Pulmonary artery endothelial cell (primary cell): ENCODE measurements at regions not wholly inside any gene's neighbourhood (a gene's known extent, or its start where the extent isn't known, plus 50 kb on each side); places are given as distances from the start of the nearest gene placed in this dataset.

Experiments
- DNase-seq: peaks from one replicate; pipeline ENCODE4 v3.0.0-alpha.2; 2011; ENCODE audit warnings: low read depth, low spot score

- DNase-seq: no peak
Observed at GRCh38 chr1:163655565-163655964, 333.8 kb downstream of the NUF2 start.

- DNase-seq: no peak
Observed at GRCh38 chr1:163656095-163656759, 334.5 kb downstream of the NUF2 start.

- no peak for DNase-seq
Observed at GRCh38 chr1:163657719-163658118, 336.0 kb downstream of the NUF2 start.

- no peak for DNase-seq
Observed at GRCh38 chr1:163661391-163661790, 339.6 kb downstream of the NUF2 start.

GRCh38 chr1:163664671-163665335 lies 343.0 kb downstream of the NUF2 start:
- no peak for DNase-seq

- DNase-seq: no peak
Observed at GRCh38 chr1:163668472-163668871, 346.7 kb downstream of the NUF2 start.

GRCh38 chr1:163670989-163671757 lies 349.4 kb downstream of the NUF2 start:
- DNase-seq: no peak

- no peak for DNase-seq
Observed at GRCh38 chr1:163672976-163673758, 351.4 kb downstream of the NUF2 start.

- no peak for DNase-seq
Observed at GRCh38 chr1:163673759-163674151, 352.0 kb downstream of the NUF2 start.

GRCh38 chr1:163674236-163674635 lies 352.5 kb downstream of the NUF2 start:
- no peak for DNase-seq

- no peak for DNase-seq
Observed at GRCh38 chr1:163684785-163685184, 363.0 kb downstream of the NUF2 start.

- no peak for DNase-seq
Observed at GRCh38 chr1:163692266-163692665, 370.5 kb downstream of the NUF2 start.

GRCh38 chr1:163697137-163697536 lies 375.4 kb downstream of the NUF2 start:
- no peak for DNase-seq

GRCh38 chr1:163701783-163702374 lies 380.1 kb downstream of the NUF2 start:
- no peak for DNase-seq

GRCh38 chr1:163703794-163704193 lies 382.0 kb downstream of the NUF2 start:
- DNase-seq: no peak

- no peak for DNase-seq
Observed at GRCh38 chr1:163706915-163707314, 385.2 kb downstream of the NUF2 start.

GRCh38 chr1:163709636-163710035 lies 387.9 kb downstream of the NUF2 start:
- DNase-seq: no peak

- no peak for DNase-seq
Observed at GRCh38 chr1:163712321-163712720, 390.6 kb downstream of the NUF2 start.

- DNase-seq: no peak
Observed at GRCh38 chr1:163720294-163720693, 398.5 kb downstream of the NUF2 start.

GRCh38 chr1:163725551-163725950 lies 403.8 kb downstream of the NUF2 start:
- no peak for DNase-seq

GRCh38 chr1:163730411-163730821 lies 408.7 kb downstream of the NUF2 start:
- no peak for DNase-seq
